ENCODE measurements at regions not wholly inside any gene's neighbourhood (a gene's known extent, or its start where the extent isn't known, plus 50 kb on each side); places are given as distances from the start of the nearest gene placed in this dataset.

DNA sequence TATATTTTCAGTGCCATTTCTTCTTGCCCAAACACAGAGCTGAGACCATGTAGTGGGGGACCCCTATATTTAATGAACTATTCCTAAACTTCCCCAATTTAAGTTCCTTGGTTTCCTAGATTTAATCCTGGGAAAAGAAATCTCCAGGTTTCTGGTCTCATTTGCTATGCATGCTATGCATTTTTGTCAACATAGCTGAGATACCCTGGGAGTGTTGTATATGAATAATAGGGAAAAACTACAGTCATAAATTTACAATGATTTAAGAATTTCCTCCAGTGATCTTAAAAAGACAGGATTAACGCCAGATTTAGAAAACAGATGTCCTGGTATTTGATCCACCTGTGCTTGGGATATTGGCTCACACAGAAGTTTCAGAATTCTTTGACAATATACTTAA lies 136.8 kb upstream of the RAPGEF2 start:
- TF ChIP-seq POLR2A (IDR thresholded peaks at IDR 0.05), result no peak
- TF ChIP-seq CTCF (IDR thresholded peaks at IDR 0.05), result no peak
- no peak for TF ChIP-seq EP300 (IDR thresholded peaks at IDR 0.05)
